HG02623 (cell line): ENCODE measurements at regions not wholly inside any gene's neighbourhood (a gene's known extent, or its start where the extent isn't known, plus 50 kb on each side); places are given as distances from the start of the nearest gene placed in this dataset.
"Not testable (repeated sequence)": the region's sequence is repeated elsewhere in the genome, so short reads cannot be mapped to it uniquely, and the experiment has no call there.

ENCODE experiments used
- ATAC-seq: cut with Tn5 transposase; IDR thresholded peaks from one replicate; pipeline ENCODE4 v1.9.1; 2021; ENCODE audit warnings: moderate library complexity; ENCODE audit not compliant: unreplicated experiment

DNA sequence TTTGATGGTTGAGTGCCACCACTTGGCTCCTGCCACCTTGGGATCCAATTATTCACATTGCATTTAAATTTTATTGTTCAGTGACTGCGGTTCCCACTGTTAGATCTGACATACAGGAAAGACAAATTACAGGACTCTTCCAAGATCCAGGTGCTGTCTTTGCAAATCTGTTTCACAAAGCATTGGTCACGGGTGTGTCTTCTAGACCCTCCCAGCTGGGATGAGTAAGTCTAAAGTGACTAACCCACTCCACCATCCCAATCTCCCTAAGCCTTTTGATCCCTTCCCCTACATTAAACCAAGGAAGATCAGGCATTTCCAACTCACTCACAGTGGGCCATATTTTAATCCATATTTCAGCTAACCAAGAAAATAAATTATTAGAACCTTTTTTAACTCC lies 1016.3 kb upstream of the CTNND2 start:
- ATAC-seq = no peak

DNA sequence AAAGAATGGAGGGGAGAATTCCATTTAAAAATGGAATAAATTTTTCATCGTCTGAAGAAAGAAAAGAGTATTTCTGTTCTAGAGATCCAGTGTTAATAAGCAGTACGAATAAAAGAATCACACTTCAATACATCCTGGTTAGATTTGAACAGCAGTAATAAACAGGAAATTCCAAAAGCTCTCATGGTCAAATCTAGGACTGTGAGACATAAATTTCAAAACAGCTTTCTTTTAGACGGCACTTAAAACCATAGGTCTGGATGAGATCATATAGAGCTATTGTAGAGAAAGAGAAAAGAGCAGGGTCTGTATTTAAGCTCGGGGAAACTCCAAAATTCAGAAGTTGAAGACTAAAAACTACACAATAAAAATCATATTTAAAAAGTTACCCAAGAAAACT lies 1006.9 kb upstream of the CTNND2 start:
- no peak for ATAC-seq

DNA sequence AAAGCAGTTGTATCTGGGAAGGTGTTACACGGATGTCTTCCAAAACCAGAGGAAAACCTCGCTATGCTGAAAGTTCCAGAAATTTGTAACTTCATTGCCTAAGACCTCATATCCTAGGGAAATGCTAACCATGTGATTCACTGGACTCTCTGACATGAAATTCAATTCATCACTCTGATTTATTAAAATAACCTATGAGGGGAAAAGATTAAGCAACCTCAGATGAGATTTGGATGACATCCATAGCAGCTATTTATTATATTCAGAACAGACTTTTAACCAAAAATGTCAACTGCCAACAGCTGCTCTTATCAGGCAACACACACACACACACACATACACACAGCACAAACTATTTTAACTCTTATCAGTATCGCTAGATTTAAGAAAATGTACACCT lies 1006.4 kb upstream of the CTNND2 start:
- no peak for ATAC-seq

DNA sequence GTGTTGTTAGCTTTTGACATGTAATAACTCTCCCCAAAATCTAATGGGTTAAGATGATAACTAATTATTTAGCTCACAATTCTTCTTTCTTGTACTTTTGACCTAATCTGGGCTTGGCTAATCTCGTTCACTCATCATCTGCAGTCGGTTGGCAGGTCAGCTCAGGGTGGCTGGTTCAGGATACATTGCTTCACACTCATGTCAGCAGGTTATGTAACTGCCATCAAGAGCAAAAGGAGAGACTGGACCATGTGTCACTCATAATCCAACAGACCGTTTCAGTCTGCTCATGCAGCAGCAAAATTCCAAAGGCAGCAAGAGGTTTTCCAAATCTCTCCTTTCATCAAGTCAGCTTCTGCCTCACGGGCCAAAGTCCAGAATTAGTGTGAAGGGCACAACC lies 998.4 kb upstream of the CTNND2 start:
- no peak for ATAC-seq

DNA sequence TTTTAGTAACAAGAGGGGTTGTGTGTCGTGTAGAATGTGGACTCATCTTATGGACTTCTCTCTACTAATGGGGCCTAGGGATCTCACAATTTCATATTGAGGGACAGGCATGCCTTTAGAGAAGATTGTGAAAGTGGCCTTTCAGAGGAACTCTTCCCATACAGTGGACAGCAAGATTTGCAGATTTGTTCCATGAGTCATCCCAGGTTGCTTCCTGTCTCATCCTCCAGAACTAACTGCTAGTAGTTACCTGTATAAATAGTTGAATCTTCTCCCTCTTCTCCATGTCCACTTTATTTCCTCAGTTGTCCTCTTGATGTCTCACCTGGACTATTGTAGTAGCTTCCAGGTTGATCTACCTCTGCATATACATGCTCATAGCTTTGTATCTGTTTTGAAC lies 997.5 kb upstream of the CTNND2 start:
- no peak for ATAC-seq

DNA sequence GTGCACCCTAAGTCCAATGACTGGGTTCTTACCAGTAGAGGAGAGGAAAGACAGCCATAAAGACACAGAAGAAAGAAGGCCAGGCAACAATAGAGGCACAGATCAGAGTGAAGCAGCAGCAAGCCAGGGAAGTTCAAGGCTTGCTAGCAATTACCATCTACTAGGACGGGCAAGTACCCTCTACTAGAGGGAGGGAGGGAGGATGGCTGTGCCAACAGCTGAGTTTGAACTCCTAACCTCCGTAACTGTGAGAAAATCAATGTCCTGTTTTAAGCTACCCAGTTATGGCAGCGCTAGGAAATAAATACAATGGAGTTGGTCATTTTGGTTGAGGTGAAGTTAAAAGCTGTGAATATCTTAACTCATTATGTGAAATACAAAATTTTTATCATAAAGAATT lies 991.8 kb upstream of the CTNND2 start:
- ATAC-seq = no peak

DNA sequence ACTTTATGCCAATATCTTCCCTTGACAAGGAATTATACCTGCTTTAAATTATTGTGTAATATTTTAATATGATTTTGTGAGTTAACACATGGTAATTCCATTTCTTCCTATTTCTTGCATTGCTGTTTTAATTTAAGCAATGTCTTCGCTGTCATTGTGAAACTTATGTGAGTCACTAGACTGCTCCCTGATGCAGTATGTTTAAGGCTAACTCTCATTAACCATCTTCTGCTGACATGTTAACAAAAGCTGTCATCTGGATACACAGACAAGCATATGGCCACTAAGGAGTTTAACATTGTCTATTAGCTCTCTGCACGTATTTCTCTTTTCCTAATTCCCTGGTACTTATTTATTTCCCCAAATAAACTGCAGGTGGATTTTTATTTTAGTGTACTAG lies 980.8 kb upstream of the CTNND2 start:
- ATAC-seq = no peak

DNA sequence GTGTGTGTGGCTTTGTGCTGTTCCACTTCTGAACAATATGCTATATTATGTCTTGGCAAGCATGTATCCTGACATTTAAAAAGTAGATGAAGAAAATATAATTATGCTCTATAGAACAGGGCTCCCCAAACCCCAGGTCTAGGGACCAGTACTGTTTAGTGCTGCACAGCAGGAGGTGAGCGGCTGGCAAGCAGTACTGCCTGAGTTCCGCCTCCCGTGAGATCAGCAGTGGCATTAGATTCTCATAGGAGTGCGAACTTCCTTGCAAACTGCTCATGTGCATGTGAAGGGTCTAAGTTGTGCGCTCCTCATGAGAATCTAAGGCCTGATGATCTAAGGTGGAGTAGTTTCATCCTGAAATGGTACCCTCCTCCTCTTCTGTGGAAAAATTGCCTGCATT lies 979.1 kb upstream of the CTNND2 start:
- no peak for ATAC-seq

DNA sequence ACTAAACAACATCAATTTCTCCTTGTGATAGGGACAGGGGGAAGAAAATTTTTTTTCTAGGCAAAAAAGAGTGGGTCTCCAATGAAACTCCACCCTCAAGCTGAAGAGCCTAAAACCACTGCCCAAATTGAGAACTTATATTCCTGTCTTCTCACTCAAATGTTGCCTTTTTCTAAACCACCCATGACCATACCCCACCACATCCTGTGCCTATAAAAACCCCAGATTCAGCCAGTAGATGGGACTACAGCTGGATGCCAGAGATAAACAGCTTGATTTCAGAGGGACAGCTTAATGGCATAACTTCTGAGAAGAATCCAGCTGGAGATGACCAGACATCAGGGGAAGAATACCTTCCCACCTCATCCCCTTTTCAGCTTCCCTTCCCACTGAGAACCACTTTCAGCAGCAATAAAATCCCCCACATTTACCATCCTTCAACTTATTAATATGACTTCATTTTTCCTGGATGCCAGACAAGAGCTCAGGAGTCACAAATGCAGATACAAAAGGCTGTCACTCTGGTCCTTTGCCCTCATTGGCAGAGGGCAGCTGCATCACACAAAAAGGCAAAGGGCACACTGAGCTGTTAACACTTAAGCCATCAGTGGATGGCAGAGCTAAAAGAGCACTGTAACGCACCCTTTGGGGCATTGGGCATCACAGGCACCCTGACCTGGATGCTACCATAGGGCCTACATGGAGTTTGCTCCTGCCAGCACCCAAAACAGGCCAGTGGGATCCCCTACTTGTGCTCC lies 972.5 kb upstream of the CTNND2 start:
- ATAC-seq = no peak

DNA sequence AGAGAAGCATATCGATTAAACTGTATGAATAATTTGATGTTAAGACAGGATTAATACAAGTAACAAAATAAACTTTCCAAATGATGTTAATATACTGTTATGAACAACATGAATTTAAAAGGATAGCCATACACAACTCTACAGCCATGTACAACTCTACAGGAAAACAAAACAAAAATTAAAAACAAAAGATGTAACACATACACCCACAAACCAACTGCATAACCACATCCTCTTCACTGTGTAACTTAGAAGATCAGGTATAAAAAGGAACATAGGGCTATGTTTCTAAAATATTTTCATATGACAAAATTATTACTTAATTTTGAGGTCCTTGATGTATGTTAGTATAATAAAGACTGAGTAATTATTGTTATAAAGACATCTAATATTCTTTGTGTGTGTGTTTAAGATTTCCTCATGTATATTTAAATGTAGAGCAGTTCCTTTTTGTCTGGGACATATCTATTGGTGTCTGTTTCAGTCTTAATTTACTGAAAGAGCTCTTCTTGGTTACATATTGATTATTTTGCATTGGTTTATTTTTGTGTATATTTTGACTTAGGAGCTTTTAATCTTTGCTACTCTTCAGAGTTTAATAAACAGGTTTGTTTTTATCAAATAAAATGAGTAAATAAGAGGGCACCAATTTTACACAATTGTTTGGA lies 966.8 kb upstream of the CTNND2 start:
- ATAC-seq = no peak

DNA sequence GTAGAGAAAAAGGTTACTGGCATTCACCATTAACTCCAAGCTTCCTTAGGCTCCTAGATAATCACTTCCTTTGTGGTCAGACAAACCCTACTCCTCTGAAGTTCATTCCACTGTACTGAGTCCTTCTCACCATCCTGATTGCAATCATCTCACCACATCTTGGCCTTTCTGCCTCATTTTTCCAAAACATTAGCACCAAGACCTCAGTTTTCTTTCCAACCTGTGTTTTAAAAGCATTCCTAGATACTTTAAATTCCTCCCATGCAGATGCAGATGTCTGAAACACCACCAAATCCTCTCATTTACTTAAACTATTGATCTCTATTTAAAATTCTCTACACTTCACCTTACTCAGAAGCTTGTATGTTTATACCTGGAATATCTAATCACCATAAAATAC lies 961.3 kb upstream of the CTNND2 start:
- ATAC-seq = no peak

DNA sequence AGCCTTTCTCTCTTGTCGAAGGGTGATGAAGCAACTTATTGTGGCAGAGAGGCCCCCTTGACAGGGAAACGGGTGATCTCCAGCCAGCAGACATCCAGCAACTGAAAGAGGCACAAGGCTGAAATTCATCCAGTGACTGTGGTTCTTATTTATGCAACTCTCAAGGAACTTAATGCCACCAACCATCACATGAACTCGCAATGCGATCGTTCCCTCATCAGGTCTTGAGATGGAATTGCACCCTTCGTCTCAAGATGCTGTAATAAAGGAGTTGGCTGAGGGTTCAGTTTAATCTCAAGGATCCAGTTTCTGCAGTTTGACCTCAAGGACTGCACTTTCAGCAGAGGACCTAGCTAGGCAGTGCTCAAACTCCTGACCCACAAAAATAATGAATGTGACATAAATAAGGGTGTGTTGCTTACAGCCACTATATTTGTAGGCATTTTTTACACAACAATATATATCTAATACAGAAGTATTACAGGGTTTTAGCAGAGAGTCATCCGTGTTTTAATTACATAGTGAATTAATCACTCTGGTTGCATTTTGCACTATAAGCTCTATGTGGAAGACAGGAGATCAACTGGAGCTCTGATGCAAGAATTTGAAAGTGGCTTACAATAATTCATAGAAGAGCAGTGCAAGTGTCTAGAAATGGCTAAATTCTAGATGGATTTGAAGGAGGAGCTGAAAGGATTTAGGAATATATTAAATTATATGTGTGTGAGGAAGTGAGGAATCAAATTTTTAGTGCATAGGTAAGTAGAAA lies 957.8 kb upstream of the CTNND2 start:
- no peak for ATAC-seq

DNA sequence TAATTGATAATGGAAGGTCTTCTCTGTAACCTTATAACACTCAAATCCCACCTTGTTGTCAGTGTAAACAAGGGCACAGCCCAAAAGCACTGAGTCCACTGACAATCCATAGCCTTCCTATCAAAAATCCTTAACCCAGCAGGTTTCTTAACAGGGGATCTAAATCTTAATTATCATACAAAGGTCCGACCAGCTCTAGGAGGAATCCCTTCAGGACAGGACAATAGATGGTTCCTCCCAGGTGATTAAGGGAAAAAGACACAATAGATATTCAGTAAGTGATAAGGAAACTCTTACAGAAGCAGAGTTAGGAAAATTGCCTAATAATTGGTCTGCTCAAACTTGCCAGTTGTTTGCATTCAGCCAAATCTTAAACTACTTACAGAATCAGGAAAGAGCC lies 951.9 kb upstream of the CTNND2 start:
- ATAC-seq = not testable (repeated sequence)

DNA sequence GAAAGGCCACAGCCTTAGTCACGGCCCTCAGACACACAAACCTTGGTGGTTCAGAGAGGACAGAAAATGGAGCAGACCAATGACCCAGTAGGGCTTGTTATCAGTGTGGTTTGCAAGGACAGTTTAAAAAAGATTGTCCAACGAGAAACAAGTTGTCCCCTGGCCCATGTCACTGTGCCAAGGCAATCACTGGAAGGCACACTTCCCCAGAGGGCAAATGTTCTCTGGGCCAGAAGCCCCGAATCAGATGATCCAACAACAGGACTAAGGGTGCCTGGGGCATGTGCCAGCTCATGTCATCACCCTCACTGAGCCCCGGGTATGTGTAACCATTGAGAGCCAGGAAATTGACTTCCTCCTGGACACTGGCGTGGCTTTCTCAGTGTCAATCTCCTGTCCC lies 950.1 kb upstream of the CTNND2 start:
- ATAC-seq = no peak

DNA sequence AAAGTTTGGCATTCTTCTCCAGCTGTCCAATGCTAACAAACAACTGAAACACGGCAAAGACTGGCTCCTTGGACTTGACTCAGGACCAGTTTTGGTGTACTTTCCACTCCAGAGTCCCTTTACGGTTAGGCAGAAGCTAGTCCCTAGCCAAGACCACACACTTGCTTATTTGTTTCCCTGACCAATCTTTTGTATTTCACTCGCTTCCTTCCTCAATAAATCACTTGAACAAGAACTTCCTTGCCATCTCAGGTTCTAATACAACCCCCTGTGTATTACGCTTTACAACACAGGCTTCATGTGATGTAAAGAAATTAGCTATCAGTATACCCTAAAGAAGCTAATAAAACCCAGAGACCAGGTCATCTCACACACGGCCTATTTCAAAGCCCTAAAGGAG lies 947.5 kb upstream of the CTNND2 start:
- ATAC-seq = no peak

DNA sequence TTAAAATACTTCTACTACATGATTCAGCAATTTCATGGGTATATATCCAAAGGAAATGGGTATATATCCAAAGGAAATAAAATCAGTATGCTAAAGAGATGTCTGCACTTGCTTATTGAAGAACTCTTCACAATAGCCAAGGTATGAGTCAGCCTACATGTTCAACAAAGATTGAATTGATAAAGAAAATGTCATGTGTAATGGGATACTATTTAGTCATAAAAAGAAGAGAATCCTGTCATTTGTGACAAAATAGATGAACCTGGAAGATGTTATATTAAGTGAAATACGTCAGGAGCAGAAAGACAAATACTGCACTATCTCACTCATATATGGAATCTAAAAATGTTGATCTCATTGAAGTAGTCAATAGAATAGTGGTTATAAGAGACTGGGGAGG lies 944.5 kb upstream of the CTNND2 start:
- no peak for ATAC-seq

DNA sequence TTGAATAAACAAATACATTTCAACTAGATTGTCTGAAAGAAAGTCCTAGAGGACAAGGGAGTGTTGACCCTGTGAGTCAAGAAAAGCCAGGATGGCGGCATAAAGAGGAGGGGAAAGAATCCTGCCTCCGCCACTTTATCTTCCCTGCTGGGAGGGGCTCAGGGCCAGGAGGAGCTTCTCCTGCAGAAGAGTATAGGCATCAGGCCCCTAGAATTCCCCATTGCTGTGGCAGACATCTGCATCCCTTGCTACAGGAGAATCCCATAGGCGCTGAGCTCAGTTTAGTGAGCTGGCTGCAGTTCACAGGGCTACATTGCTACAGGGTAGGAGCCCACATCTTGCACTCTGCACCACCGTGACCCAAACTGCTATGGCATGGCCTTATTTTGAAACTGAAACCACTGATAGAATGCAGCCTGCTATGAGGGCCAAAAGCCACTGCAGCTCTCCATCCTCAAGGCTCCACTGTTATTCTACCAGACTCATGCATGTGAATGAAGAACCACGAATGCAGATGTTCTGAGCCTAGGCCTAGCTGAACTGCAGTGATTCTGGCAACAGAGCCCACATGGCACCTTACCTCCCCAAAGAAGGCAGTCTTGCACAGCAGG lies 941.4 kb upstream of the CTNND2 start:
- ATAC-seq = no peak

DNA sequence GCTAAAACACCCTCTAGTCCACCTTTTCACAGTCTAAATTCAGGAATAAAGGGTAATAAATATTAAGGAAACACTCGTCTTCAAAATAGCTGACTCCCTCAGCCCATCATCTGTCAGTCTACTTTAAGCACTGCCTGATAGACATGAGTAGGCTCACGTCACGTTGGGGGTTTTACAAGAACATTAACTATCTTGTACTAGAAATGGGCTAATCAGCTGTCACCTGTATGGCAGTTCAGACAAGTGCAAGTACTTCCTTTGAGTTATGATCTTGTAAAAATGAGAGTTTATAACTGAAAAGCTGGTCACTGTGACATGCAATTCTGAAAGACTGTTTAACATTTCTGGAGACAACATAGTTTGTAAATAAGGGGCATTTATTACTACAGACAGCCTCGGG lies 936.7 kb upstream of the CTNND2 start:
- ATAC-seq = no peak

DNA sequence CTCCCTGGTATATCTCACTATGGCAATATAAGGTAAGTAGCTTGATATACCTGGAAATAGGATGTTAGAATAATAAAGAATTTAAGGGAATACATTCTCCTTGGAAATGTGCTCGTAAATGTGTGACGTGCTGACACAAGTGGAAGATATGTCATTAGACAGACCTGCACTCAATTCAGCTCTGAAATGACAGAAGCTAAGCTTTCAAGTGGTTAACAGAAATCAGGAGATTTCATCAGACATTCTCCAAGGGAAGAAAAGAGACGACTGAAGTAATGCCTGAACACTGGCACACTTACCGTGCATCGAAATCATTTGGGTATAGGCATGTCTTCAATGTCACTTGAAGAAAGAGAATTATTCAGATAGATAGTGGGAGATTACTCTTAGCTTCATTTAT lies 933.3 kb upstream of the CTNND2 start:
- no peak for ATAC-seq

DNA sequence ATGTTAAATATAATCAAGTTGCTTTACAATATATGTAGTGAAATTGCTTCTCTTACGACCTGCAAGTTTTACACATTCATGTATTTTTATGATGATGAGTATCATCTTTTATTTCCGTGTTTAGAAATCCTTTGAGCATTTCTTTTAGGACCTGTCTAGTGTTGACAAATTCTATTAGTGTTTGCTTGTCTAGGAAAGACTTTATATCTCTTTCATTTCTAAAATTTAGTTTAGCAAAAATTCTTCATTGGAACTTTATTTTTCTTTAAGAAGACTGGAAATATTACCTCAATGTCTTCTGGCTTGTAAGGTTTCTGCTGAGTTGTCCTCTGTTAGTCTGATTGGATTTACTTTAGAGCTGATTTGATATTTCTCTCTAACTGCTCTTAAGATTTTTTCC lies 920.9 kb upstream of the CTNND2 start:
- no peak for ATAC-seq

DNA sequence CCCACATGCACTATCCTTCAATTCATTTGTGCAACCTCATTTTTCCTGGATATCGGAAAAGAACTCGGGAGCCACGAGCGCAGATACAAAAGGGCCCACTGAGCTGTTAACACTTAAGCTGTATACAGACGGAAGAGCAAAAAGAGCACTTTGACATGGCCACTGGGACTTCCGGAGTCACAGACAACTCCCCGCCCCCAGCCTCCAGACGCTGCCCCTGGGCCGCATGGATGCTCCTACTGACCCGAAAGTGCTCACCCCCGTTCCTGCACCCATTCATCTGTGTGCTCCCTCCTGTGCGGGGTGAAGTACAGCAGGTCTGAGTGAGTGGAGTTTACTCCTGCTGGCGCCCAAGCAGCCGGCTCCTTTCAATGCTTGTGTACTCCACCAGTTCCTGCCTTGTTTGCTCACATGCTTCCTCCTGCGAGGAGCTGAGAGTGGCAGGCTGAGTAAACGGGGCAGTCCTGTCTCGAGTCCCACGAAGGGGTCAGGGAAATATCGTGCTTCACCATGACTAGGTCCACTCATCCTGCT lies 901.0 kb upstream of the CTNND2 start:
- no peak for ATAC-seq
